ENCODE measurements at regions not wholly inside any gene's neighbourhood (a gene's known extent, or its start where the extent isn't known, plus 50 kb on each side); places are given as distances from the start of the nearest gene placed in this dataset.

- DNase-seq, result no peak
Observed at GRCh38 chr11:95344932-95345642, 114.1 kb upstream of the SESN3 start.

- DNase-seq, result no peak
Observed at GRCh38 chr11:95341221-95341620, 110.2 kb upstream of the SESN3 start.

- DNase-seq, result no peak
Observed at GRCh38 chr11:95339086-95339901, 108.3 kb upstream of the SESN3 start.

- no peak for DNase-seq
Observed at GRCh38 chr11:95338430-95338991, 107.5 kb upstream of the SESN3 start.

- DNase-seq, result no peak
Observed at GRCh38 chr11:95337972-95338429, 107.0 kb upstream of the SESN3 start.

GRCh38 chr11:95337175-95337957, 106.4 kb upstream of the SESN3 start:
- DNase-seq, result peak; percentile 92

- DNase-seq, result peak; percentile 57
Observed at GRCh38 chr11:95335989-95336388, 105.0 kb upstream of the SESN3 start.

GRCh38 chr11:95331161-95331560, 100.2 kb upstream of the SESN3 start:
- no peak for DNase-seq

- DNase-seq, result no peak
Observed at GRCh38 chr11:95330302-95330701, 99.3 kb upstream of the SESN3 start.

- DNase-seq, result no peak
Observed at GRCh38 chr11:95327273-95327948, 96.4 kb upstream of the SESN3 start.

GRCh38 chr11:95325777-95326258, 94.8 kb upstream of the SESN3 start:
- no peak for DNase-seq

- no peak for DNase-seq
Observed at GRCh38 chr11:95324826-95325225, 93.8 kb upstream of the SESN3 start.

GRCh38 chr11:95322539-95322938, 91.5 kb upstream of the SESN3 start:
- no peak for DNase-seq

- DNase-seq, result peak; percentile 41
Observed at GRCh38 chr11:95318498-95318897, 87.5 kb upstream of the SESN3 start.

GRCh38 chr11:95308512-95309035, 77.6 kb upstream of the SESN3 start:
- DNase-seq, result no peak

- DNase-seq, result no peak
Observed at GRCh38 chr11:95307286-95307685, 76.3 kb upstream of the SESN3 start.

- peak; percentile 81 for DNase-seq
Observed at GRCh38 chr11:95306801-95307200, 75.8 kb upstream of the SESN3 start.

GRCh38 chr11:95306123-95306522, 75.1 kb upstream of the SESN3 start:
- no peak for DNase-seq

GRCh38 chr11:95305705-95306104, 74.7 kb upstream of the SESN3 start:
- no peak for DNase-seq

GRCh38 chr11:95304777-95305176, 73.8 kb upstream of the SESN3 start:
- DNase-seq, result no peak

GRCh38 chr11:95302211-95302610, 71.2 kb upstream of the SESN3 start:
- DNase-seq, result no peak

GRCh38 chr11:95301474-95301873, 70.5 kb upstream of the SESN3 start:
- no peak for DNase-seq
